GM20000 (cell line): ENCODE measurements at regions not wholly inside any gene's neighbourhood (a gene's known extent, or its start where the extent isn't known, plus 50 kb on each side); places are given as distances from the start of the nearest gene placed in this dataset.

Source experiments
- DNase-seq: peaks from one replicate; pipeline ENCODE4 v3.0.0; 2012; ENCODE audit warnings: low spot score
- TF ChIP-seq, protein P1 (sequence below): IDR thresholded peaks from 2 replicates; pipeline ENCODE4 v1.5.1; 2012; ENCODE audit warnings: mild to moderate bottlenecking, control low read depth; ENCODE audit errors: extremely low read depth, missing control alignments

DNA sequence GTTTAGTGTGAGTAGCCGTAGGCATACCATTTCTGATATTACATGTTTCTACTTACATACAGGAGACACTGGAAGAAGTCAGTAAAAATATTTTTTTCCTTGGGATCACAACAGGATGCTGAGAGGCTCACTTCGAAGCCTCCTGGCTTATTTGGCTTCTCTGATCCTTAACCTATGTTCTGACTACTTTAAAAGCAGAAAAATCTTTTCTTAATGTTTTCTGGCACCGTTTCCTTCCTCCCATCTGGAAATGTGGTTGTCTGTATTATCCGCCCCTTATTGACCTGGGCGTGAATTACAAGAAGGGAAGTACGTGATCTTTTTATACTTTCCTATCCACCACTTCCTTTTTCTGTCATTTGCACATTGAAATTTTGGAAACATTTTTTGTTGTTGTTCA lies 379.6 kb downstream of the COL12A1 start:
- TF ChIP-seq, protein P1, sequence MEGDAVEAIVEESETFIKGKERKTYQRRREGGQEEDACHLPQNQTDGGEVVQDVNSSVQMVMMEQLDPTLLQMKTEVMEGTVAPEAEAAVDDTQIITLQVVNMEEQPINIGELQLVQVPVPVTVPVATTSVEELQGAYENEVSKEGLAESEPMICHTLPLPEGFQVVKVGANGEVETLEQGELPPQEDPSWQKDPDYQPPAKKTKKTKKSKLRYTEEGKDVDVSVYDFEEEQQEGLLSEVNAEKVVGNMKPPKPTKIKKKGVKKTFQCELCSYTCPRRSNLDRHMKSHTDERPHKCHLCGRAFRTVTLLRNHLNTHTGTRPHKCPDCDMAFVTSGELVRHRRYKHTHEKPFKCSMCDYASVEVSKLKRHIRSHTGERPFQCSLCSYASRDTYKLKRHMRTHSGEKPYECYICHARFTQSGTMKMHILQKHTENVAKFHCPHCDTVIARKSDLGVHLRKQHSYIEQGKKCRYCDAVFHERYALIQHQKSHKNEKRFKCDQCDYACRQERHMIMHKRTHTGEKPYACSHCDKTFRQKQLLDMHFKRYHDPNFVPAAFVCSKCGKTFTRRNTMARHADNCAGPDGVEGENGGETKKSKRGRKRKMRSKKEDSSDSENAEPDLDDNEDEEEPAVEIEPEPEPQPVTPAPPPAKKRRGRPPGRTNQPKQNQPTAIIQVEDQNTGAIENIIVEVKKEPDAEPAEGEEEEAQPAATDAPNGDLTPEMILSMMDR, result no peak
- DNase-seq, result no peak

DNA sequence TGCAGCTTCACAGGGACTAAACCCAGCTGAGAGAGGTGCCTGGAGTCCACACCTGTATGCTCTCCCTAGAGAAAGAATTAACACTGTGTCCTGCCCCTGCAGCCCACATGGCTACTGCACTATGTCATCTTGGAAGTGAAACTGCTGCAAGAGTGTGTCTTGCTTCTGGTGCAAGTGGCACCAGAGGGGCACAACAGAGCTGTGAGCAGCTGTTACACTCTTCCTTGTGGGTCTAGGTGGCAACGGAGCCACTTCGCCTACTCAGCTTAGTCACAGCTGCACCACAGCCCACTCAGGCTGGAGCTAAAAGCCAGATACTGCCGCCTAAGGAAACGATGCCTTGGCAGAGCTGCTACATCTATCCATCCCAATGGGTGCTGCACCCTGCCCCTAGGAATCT lies 391.4 kb downstream of the COL12A1 start:
- TF ChIP-seq, protein P1, result no peak
- no peak for DNase-seq

DNA sequence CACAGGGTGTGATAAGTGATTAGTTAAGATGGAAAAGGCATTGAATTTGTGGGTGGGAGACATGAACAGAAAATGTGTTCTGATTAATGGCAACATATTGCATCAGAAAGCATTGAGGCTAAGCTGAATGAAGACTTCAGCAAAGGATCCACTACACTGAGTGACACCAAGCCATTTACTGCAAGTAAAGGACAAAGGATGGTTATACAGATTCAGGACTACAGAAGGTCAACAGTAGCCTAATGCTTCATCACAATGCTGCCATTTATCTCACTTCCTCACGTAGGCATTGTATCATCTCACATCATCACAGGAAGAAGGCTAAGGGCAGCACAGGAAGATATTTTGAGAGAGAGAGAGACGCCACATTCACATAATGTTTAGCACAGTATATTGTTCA lies 398.2 kb downstream of the COL12A1 start:
- no peak for DNase-seq
- TF ChIP-seq, protein P1, result no peak

DNA sequence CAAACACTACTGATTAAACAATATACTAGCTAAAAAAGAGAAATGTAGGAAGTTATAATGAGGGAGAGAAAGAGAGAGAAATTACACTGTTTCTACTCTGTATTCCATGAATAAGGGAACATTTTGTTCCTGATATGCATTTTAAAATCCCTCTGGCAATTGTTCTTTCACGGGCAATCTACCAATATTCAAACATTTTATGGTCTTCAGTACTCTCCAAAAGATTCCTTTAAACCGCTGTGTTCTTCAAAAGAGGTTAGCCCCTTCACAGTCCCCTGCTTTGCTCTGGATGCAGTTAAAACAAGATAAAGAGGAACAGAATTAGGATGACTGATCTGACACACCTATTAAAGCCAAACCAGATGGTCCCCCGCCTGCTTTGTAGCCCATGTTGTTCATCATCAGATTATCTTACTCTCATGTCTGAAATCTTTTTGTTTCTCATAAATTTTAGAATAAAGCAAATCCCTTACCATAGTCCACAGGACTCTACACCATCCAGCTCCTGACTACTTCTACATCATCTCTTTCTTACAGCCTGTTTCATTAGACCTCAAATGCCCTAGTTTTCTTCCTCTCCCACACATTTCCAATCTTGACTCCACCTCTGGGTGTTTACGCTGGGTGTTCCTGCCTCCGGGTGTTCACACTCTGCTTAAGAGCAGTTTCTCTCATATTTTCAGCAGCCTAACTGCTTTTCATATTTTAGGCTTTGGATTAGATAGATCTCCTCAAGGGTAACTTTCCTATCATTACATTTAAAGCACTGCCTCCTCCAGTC lies 399.7 kb downstream of the COL12A1 start:
- TF ChIP-seq, protein P1, result no peak
- no peak for DNase-seq

DNA sequence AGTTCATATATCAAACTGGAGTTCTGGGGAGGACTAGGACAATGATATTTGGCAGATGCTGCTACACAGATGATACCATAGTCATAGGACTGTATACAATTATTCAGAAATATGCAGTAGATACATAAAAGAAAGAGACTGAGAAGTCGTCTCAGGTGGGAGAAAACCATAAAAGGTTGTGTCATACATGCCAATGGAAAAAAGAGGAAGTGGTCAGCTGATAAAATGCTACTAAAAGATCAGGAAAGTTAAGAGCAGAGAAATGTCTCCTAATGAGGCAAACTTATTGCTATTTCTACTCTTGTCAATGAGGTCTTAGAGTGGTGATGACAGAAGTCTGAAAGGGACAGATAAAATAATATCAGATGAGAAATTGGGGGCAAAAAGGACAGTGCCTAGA lies 407.6 kb downstream of the COL12A1 start:
- no peak for DNase-seq
- TF ChIP-seq, protein P1, result no peak

DNA sequence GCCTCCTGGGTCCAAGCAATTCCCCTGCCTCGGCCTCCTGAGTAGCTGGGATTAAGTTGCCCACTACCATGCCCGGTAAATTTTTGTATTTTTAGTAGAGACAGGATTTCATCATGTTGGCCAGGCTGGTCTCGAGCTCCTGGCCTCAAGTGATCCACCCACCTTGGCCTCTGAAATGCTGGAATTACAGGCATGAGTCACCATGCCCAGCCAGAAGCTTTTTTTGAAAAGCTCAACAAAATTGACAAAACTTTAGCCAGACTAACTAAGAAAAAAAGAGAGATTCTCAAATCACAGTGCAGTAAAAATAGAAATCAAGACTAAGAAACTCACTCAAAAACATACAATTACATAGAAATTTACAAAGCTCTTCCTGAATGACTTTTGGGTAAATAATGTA lies 420.6 kb downstream of the COL12A1 start:
- no peak for DNase-seq
- TF ChIP-seq, protein P1, result no peak

DNA sequence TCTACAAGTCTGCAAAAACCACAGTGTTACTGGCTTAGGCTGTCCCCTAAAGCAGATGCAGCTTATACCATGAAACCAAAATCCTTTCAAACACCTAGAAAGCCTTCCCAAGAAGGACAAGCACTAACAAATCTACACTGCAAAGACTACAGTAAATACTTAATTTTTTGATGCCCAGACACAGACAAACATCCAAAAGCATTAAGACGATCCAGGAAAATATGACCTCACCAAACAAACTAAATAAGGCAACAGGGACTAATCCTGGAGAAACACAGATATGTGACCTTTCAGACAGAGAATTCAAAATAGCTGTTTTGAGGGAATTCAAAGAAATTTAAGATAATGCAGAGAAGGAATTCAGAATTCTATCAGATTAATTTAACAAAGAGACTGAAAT lies 423.5 kb downstream of the COL12A1 start:
- no peak for DNase-seq

More for the DNA sequence above, 423.5 kb downstream of the COL12A1 start:
- TF ChIP-seq, protein P1, result no peak
